ENCODE measurements at regions not wholly inside any gene's neighbourhood (a gene's known extent, or its start where the extent isn't known, plus 50 kb on each side); places are given as distances from the start of the nearest gene placed in this dataset.

- TF ChIP-seq ELF4 (IDR thresholded peaks at IDR 0.05) (no peak), SP1 (IDR thresholded peaks at IDR 0.05) (no peak), TARDBP (IDR thresholded peaks at IDR 0.05) (no peak), FOXM1 (IDR thresholded peaks at IDR 0.05; ENCODE audit: borderline replicate concordance) (no peak)
Measured at GRCh38 chr21:27067226-27067625, 100.3 kb upstream of the ADAMTS5 start.

Measured in HEK293T (cell line).